ENCODE measurements at regions not wholly inside any gene's neighbourhood (a gene's known extent, or its start where the extent isn't known, plus 50 kb on each side); places are given as distances from the start of the nearest gene placed in this dataset.

GRCh38 chr22:49297286-49297870 lies 530.3 kb downstream of the BRD1 start:
- H3K9ac ChIP-seq (ENCODE audit: insufficient read depth, low read depth, low read length), result no peak overlapping the region
- no peaks in the 10 kb centered on the region for H3K9me3 ChIP-seq (ENCODE audit: low read length)
- H3K27me3 ChIP-seq (ENCODE audit: control insufficient read depth in 1 of 2, insufficient read depth in 2 of 2, low read length in 2 of 2), result peaks cover 18 to 68% of the 10 kb centered on the region in 2 experiments; a peak in 4 of 5 replicates
- no peaks in the 10 kb centered on the region for H3K36me3 ChIP-seq (replicated peaks in 1 of 2; ENCODE audit: control insufficient read depth in 1 of 2, insufficient read depth in 2 of 2, low read length in 2 of 2)
- 45% methylated on average over 9 of the region's 27 CpGs for WGBS (ENCODE audit: low lambda C conversion rate)
- in situ Hi-C loops (cut with HindIII; ENCODE audit: extremely low pct_ligation_motif_present, low pct_unique_long_range_greater_than_20kb) (no loop called here), intact Hi-C loops (cut with micrococcal nuclease; ENCODE audit: unreplicated experiment) (no loop called here)
- ChIA-PET POLR2A (no interaction called here), CTCF (ENCODE audit: low intra/inter-chr PET ratio, low total read pairs) (no interaction called here)
- H3K4me2 ChIP-seq (ENCODE audit: low read depth, low read length), result no peak overlapping the region
- H3K4me1 ChIP-seq (ENCODE audit: insufficient read depth, low read length), result no peaks in the 10 kb centered on the region
- TF ChIP-seq ZNF660 (CRISPR knock-in tag; IDR thresholded peaks at IDR 0.05; ENCODE audit: borderline replicate concordance, low read depth) (no peak), RFX5 (IDR thresholded peaks at IDR 0.05; ENCODE audit: low read depth, low read length) (no peak), RARG (CRISPR knock-in tag; IDR thresholded peaks at IDR 0.05; ENCODE audit: low read depth) (no peak), ZNF34 (CRISPR knock-in tag; IDR thresholded peaks at IDR 0.05; ENCODE audit: borderline replicate concordance) (no peak), KMT2A (CRISPR knock-in tag; IDR thresholded peaks at IDR 0.05) (no peak), MAF1 (CRISPR knock-in tag; IDR thresholded peaks at IDR 0.05; ENCODE audit: borderline replicate concordance) (no peak), ADNP (CRISPR knock-in tag; IDR thresholded peaks at IDR 0.05) (no peak), ZNF317 (CRISPR knock-in tag; IDR thresholded peaks at IDR 0.05) (no peak), HES4 (CRISPR knock-in tag; IDR thresholded peaks at IDR 0.05; ENCODE audit: borderline replicate concordance) (no peak), FOXJ3 (CRISPR knock-in tag; IDR thresholded peaks at IDR 0.05; ENCODE audit: borderline replicate concordance) (no peak), RNF2 (conservative IDR thresholded peaks at IDR 0.05; ENCODE audit: low read depth) (no peak), ZNF652 (CRISPR knock-in tag; IDR thresholded peaks at IDR 0.05; ENCODE audit: borderline replicate concordance, low read depth) (no peak), MIER2 (CRISPR knock-in tag; IDR thresholded peaks at IDR 0.05) (no peak), NCOA5 (CRISPR knock-in tag; IDR thresholded peaks at IDR 0.05) (no peak)
- TF ChIP-seq, protein P1, sequence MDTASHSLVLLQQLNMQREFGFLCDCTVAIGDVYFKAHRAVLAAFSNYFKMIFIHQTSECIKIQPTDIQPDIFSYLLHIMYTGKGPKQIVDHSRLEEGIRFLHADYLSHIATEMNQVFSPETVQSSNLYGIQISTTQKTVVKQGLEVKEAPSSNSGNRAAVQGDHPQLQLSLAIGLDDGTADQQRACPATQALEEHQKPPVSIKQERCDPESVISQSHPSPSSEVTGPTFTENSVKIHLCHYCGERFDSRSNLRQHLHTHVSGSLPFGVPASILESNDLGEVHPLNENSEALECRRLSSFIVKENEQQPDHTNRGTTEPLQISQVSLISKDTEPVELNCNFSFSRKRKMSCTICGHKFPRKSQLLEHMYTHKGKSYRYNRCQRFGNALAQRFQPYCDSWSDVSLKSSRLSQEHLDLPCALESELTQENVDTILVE (CRISPR knock-in tag; IDR thresholded peaks at IDR 0.05), result no peak
- TF ChIP-seq, protein P2, sequence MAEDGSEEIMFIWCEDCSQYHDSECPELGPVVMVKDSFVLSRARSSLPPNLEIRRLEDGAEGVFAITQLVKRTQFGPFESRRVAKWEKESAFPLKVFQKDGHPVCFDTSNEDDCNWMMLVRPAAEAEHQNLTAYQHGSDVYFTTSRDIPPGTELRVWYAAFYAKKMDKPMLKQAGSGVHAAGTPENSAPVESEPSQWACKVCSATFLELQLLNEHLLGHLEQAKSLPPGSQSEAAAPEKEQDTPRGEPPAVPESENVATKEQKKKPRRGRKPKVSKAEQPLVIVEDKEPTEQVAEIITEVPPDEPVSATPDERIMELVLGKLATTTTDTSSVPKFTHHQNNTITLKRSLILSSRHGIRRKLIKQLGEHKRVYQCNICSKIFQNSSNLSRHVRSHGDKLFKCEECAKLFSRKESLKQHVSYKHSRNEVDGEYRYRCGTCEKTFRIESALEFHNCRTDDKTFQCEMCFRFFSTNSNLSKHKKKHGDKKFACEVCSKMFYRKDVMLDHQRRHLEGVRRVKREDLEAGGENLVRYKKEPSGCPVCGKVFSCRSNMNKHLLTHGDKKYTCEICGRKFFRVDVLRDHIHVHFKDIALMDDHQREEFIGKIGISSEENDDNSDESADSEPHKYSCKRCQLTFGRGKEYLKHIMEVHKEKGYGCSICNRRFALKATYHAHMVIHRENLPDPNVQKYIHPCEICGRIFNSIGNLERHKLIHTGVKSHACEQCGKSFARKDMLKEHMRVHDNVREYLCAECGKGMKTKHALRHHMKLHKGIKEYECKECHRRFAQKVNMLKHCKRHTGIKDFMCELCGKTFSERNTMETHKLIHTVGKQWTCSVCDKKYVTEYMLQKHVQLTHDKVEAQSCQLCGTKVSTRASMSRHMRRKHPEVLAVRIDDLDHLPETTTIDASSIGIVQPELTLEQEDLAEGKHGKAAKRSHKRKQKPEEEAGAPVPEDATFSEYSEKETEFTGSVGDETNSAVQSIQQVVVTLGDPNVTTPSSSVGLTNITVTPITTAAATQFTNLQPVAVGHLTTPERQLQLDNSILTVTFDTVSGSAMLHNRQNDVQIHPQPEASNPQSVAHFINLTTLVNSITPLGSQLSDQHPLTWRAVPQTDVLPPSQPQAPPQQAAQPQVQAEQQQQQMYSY (CRISPR knock-in tag; IDR thresholded peaks at IDR 0.05), result no peak
- TF ChIP-seq, protein P3, sequence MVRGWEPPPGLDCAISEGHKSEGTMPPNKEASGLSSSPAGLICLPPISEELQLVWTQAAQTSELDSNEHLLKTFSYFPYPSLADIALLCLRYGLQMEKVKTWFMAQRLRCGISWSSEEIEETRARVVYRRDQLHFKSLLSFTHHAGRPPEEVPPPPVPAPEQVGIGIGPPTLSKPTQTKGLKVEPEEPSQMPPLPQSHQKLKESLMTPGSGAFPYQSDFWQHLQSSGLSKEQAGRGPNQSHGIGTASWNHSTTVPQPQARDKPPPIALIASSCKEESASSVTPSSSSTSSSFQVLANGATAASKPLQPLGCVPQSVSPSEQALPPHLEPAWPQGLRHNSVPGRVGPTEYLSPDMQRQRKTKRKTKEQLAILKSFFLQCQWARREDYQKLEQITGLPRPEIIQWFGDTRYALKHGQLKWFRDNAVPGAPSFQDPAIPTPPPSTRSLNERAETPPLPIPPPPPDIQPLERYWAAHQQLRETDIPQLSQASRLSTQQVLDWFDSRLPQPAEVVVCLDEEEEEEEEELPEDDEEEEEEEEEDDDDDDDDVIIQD (CRISPR knock-in tag; IDR thresholded peaks at IDR 0.05; ENCODE audit: low read depth), result no peak
- no peak overlapping the region for H2AFZ ChIP-seq (ENCODE audit: low read length)
- BruUV-seq (replicated peaks), result no TSS peak
- ATAC-seq, result no peak
- DNase-seq (ENCODE audit: low spot score), result no peak
- H3K27ac ChIP-seq (ENCODE audit: extremely low read length, insufficient read depth, low read length), result no peak overlapping the region
- no peaks in the 10 kb centered on the region for H3K79me2 ChIP-seq (ENCODE audit: insufficient read depth, low read length)
- no peak overlapping the region for H3K4me3 ChIP-seq (replicated peaks in 1 of 3; ENCODE audit: insufficient read depth in 1 of 3, low read depth in 2 of 3, low read length in 3 of 3)
- no peak for FAIRE-seq
- no peaks in the 10 kb centered on the region for H4K20me1 ChIP-seq (ENCODE audit: insufficient read depth, low read length)

Data from HepG2 (cell line).